NCI-H2227 treated with DMSO at 0.1 percent for 48 hours (cell line): ENCODE measurements at regions not wholly inside any gene's neighbourhood (a gene's known extent, or its start where the extent isn't known, plus 50 kb on each side); places are given as distances from the start of the nearest gene placed in this dataset.
"Not testable (repeated sequence)": the region's sequence is repeated elsewhere in the genome, so short reads cannot be mapped to it uniquely, and the experiment has no call there.

Experiments
- DNase-seq: peaks from one replicate; lab custom pipeline; 2025; lab: John Stamatoyannopoulos, UW

DNA sequence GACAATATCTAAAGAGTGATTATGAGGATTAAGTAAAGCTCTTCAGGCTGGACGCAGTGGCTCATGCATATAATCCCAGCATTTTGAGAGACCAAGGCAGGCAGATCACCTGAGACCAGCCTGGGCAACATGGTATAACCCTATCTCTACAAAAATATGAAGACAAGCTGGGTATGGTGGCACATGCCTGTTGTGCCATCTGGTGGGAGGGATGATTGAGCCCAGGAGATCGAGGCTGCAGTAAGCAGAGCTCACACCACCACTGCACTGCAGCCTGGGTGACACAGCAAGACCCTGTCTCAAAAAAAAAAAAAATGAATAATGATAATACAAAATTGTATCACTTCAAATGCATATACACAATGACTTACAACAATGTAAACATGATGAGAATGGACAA, 195.6 kb upstream of the AUTS2 start:
- DNase-seq = no peak

GRCh38 chr7:69403169-69403568, 195.1 kb upstream of the AUTS2 start:
- DNase-seq = no peak

- DNase-seq = no peak
Observed at GRCh38 chr7:69411018-69411417, 187.3 kb upstream of the AUTS2 start.

GRCh38 chr7:69411466-69411865, 186.8 kb upstream of the AUTS2 start:
- no peak for DNase-seq

GRCh38 chr7:69412331-69413146, 185.7 kb upstream of the AUTS2 start:
- no peak for DNase-seq

- DNase-seq = no peak
Observed at GRCh38 chr7:69414555-69414954, 183.7 kb upstream of the AUTS2 start.

DNA sequence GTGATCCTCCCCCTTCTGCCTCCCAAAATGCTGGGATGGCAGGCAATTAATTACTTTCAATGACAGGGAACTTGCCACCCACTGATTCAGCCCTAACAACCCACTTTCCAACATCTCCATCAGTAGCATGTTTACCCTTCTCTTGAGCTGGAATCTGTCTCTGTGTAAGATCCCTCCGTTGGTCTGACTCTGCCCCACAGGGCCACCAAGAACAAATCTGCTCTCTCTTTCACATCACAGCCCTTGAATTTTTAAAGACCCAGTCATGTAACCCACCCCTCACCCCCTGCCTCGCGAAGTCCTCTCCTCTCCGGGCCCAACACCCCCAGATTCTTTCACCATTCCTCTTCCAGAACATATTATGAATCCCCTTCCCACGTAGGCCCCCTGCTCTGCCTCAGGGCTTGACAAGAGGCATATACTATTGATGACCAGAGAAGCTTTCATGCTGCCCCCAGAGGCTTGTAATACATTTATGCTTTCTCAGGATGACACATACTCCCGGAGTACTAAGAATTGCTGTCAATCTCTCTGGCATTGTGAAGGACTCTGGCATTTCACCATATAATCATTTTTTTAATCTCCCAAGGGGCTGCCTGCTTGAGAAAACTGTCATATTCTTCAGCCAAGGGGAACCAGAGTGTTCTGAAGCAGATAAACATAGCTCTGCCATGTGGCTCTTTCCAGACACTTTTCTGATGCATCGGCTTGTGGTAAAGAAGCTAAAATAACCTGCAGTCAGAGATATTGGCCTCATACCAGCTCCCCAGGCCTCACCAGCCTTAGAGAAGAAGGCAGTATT, 179.2 kb upstream of the AUTS2 start:
- DNase-seq = no peak

DNA sequence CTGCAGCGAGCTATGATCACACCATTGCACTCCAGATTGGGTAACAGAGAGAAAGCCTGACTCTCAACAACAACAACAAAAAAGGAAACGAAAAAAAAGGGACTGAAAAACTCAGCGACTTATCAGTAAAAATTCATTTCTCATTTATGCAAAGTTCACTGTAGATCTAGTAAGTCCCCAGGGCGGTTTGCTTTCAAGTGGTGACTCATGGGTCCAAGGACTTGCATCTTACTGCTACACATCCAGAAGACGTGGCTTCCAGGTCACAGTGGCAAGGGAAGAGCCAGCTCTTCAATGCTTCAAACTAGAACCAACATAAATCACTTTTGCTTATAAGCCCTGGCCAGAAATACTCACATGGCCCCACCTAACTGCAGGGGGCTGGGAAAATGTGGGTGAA, 178.3 kb upstream of the AUTS2 start:
- DNase-seq = no peak

DNA sequence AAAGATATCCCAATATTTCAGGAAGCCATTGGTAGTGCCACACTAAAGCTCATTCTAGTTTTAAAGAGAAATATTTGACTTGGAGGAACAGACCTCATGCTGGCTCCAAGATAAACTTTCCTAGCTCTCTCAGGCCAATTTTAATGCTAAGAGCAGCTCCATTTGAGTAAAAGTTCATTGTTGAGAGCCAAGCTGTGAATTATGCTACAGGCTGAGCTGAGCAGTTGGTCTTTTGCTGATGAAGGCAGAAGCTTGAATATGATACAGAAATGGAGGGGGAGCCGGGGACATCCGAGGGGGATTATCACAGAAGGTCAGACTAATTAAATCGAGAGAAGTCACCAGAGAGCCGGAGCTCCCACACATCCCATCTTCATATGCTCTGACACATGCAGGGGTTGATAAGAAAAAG, 175.7 kb upstream of the AUTS2 start:
- DNase-seq = no peak

- no peak for DNase-seq
Observed at GRCh38 chr7:69426705-69427104, 171.6 kb upstream of the AUTS2 start.

GRCh38 chr7:69428089-69428488, 170.2 kb upstream of the AUTS2 start:
- DNase-seq = no peak

DNA sequence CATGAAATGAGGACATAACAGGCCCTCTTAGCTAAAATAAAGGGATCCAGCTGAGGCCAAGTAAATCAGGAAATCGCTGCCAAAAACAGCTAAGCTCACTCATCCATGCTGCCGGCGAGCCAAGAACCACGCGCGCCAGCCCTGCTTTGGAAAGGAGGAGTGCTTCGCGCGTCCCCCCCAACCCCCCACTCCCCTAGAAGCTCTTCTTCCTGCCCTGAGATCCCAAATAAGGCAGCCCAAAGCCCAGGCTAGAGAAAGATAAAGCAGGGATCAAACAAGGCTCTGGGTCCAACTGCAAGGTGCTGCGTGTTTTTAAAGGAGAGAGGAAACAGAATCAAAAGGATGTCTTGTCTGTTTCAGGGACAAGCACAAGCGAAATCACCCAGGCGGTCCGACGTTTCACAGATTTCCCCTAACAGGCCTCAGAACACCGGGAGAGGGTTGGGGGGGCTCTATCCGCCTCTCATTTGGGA, 168.3 kb upstream of the AUTS2 start:
- DNase-seq = no peak

GRCh38 chr7:69430384-69431021, 167.8 kb upstream of the AUTS2 start:
- no peak for DNase-seq

GRCh38 chr7:69431626-69432025, 166.6 kb upstream of the AUTS2 start:
- DNase-seq = no peak

DNA sequence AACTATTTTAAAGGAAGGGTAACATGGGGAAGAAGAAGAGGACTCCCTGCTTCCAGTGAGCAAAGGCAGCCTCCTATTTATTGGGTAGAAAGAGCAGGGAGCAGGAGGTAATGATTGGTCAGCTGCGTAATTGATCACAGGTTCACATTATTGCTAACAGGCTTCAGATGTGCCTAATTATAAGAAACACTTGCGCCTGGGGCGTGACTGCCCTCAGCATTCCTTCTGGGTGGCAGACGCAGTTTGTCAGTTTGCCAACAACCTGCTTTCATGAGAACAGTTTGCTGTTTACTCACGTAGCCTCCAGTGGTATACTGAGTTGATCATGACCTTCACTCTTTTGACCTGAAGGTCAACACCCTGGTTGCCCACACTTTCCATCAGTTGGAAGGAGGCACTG, 166.0 kb upstream of the AUTS2 start:
- DNase-seq = not testable (repeated sequence)

GRCh38 chr7:69433081-69433480, 165.2 kb upstream of the AUTS2 start:
- no peak for DNase-seq

DNA sequence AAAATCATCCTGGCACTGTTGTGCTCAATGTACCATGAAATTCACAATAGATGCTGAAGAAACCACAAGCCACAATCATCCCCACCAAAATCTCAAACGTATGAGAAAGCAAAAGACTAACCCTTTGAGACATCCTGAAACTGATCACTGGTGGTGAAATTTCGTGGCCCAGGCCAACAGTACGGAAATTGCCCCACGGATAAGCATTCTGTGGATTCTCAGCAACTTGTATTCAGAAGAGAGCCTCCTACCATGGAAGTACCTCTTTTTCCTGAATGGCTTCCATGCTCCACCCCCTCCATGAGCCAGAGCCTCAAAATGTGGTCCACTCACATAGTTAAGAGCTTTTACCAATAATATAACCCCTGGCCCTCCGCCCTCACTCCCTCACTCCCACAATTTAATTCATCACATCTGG, 163.9 kb upstream of the AUTS2 start:
- no peak for DNase-seq

DNA sequence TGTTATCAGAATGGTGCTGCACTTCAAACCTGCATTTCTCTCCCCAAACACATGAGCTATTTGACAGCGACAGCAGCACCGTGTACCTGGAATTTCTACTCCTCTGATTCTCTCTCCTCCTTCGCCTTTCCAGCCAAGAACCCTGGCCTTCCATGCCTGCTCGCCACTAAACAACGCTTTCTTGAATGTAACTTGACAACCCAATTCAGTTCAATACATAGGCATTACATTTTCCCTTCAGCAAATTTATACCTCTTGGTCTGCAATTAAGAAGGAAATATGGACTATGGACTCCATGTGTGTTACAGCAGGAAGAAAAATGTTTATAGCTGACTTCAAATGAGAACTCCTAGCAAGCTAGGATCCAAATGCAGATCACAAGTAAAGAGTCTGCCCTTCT, 162.6 kb upstream of the AUTS2 start:
- DNase-seq = no peak

- no peak for DNase-seq
Observed at GRCh38 chr7:69436946-69437345, 161.3 kb upstream of the AUTS2 start.

GRCh38 chr7:69438584-69439412, 159.5 kb upstream of the AUTS2 start:
- DNase-seq = no peak

DNA sequence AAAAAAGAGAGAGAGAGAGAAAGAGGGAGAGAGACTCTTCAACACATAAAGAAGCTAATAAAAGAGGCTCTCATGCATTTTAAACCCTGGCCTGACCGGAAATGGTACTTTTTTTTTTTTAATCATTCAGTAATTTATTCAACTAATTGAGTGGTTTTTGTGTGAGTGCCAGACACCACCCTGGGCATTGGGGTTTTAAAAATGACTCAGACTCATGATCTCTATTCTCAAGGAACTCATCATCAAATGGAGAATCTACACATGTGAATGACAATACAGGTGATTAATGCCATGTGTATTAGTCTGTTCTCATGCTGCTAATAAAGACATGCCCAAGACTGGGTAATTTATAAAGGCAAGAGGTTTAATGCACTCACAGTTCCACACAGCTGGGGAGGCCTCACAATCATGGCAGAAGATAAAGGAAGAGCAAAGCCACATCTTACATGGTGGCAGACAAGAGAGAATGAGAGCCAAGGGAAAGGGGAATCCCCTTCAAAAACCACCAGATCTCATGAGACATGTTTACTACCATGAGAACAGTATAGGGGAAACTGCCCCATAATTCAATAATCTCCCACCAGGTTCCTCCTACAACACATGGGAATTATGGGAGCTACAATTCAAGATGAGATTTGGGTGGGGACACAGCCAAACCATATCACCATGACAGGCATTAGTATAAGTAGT, 158.5 kb upstream of the AUTS2 start:
- no peak for DNase-seq
